Smooth muscle cell (in vitro differentiated cells): ENCODE measurements at regions not wholly inside any gene's neighbourhood (a gene's known extent, or its start where the extent isn't known, plus 50 kb on each side); places are given as distances from the start of the nearest gene placed in this dataset.
"Not testable (repeated sequence)": the region's sequence is repeated elsewhere in the genome, so short reads cannot be mapped to it uniquely, and the experiment has no call there.

Source experiments
- DNase-seq: peaks from one replicate; lab custom pipeline; 2025; ENCODE audit not compliant: unreplicated experiment; lab: John Stamatoyannopoulos, UW
- H2AFZ ChIP-seq: fragments of 200-600 bp; sonication (generic); 2 replicates; pipeline ENCODE4 v1.6.0; 2016; ENCODE audit warnings: antibody characterized with exemption, low read depth, mild to moderate bottlenecking
- H3F3A ChIP-seq: fragments of 200-600 bp; sonication (generic); 2 replicates; pipeline ENCODE4 v1.6.0; 2017; ENCODE audit warnings: antibody characterized with exemption, low read depth
- H3K27ac ChIP-seq: fragments of 200-600 bp; sonication (generic); 2 replicates; pipeline ENCODE4 v1.5.1; 2016; ENCODE audit warnings: low read depth, mild to moderate bottlenecking
- H3K27me3 ChIP-seq: fragments of 200-600 bp; sonication (generic); 2 replicates; pipeline ENCODE4 v1.6.1; 2016; ENCODE audit warnings: low read depth, mild to moderate bottlenecking
- H3K36me3 ChIP-seq: fragments of 200-600 bp; sonication (generic); 2 replicates; pipeline ENCODE4 v1.5.1; 2016; ENCODE audit warnings: low read depth
- H3K4me1 ChIP-seq: fragments of 200-600 bp; sonication (generic); 2 replicates; pipeline ENCODE4 v1.5.1; 2016; ENCODE audit warnings: low read depth
- H3K4me2 ChIP-seq: fragments of 200-600 bp; sonication (generic); 2 replicates; pipeline ENCODE4 v1.6.0; 2016; ENCODE audit warnings: mild to moderate bottlenecking
- H3K4me3 ChIP-seq: fragments of 200-600 bp; sonication (generic); 2 replicates; pipeline ENCODE4 v1.5.1; 2016; ENCODE audit warnings: mild to moderate bottlenecking
- H3K79me2 ChIP-seq: fragments of 200-600 bp; sonication (generic); 2 replicates; pipeline ENCODE4 v1.6.0; 2016; ENCODE audit warnings: low read depth, mild to moderate bottlenecking
- H3K9ac ChIP-seq: fragments of 200-600 bp; sonication (generic); 2 replicates; pipeline ENCODE4 v1.6.0; 2016; ENCODE audit warnings: low read depth
- H3K9me3 ChIP-seq: fragments of 200-600 bp; sonication (generic); replicated peaks from 2 replicates; pipeline ENCODE4 v1.5.1; 2016; ENCODE audit warnings: low read depth
- H4K20me1 ChIP-seq: fragments of 200-600 bp; sonication (generic); 2 replicates; pipeline ENCODE4 v1.6.0; 2016; ENCODE audit warnings: low read depth
- WGBS: methylation state at CpG from one replicate; pipeline ENCODE4 v1.1.7; 2016; ENCODE audit warnings: low lambda C conversion rate; 5-methylcytosine and 5-hydroxymethylcytosine counted together
- TF ChIP-seq, protein P1 (sequence below): fragments of 200-600 bp; sonication (generic); IDR thresholded peaks from 2 replicates; pipeline ENCODE4 v1.5.1; 2017; ENCODE audit warnings: borderline replicate concordance, mild to moderate bottlenecking, antibody characterized with exemption; ENCODE audit not compliant: insufficient read depth, poor library complexity, severe bottlenecking

- Histone ChIP-seq H4K20me1 (no peaks in the 10 kb centered on the region), H3K27me3 (peaks cover 11% of the 10 kb centered on the region), H3K9me3 (no peaks in the 10 kb centered on the region), H3K79me2 (no peaks in the 10 kb centered on the region), H3K36me3 (no peaks in the 10 kb centered on the region), H3K4me3 (no peak overlapping the region), H3F3A (no peaks in the 10 kb centered on the region), H3K4me1 (no peaks in the 10 kb centered on the region), H2AFZ (no peak overlapping the region), H3K4me2 (no peak overlapping the region), H3K9ac (no peak overlapping the region), H3K27ac (no peak overlapping the region)
- WGBS = 91% methylated on average over 2 of the region's 2 CpGs
- DNase-seq = no peak
- TF ChIP-seq, protein P1, sequence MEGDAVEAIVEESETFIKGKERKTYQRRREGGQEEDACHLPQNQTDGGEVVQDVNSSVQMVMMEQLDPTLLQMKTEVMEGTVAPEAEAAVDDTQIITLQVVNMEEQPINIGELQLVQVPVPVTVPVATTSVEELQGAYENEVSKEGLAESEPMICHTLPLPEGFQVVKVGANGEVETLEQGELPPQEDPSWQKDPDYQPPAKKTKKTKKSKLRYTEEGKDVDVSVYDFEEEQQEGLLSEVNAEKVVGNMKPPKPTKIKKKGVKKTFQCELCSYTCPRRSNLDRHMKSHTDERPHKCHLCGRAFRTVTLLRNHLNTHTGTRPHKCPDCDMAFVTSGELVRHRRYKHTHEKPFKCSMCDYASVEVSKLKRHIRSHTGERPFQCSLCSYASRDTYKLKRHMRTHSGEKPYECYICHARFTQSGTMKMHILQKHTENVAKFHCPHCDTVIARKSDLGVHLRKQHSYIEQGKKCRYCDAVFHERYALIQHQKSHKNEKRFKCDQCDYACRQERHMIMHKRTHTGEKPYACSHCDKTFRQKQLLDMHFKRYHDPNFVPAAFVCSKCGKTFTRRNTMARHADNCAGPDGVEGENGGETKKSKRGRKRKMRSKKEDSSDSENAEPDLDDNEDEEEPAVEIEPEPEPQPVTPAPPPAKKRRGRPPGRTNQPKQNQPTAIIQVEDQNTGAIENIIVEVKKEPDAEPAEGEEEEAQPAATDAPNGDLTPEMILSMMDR = no peak
These were observed 388.5 kb downstream of the CAAP1 start for GRCh38 chr9:26504057-26504456.

GRCh38 chr9:26502311-26502710 is 390.3 kb downstream of the CAAP1 start:
- Histone ChIP-seq H3K9me3 (peaks cover 4% of the 10 kb centered on the region), H3K9ac (no peak overlapping the region), H2AFZ (no peak overlapping the region), H3K79me2 (no peaks in the 10 kb centered on the region), H4K20me1 (no peaks in the 10 kb centered on the region), H3K27me3 (peaks cover 11% of the 10 kb centered on the region), H3F3A (no peaks in the 10 kb centered on the region), H3K4me1 (no peaks in the 10 kb centered on the region), H3K4me3 (no peak overlapping the region), H3K4me2 (no peak overlapping the region), H3K36me3 (no peaks in the 10 kb centered on the region), H3K27ac (no peak overlapping the region)
- 48% methylated on average over 3 of the region's 3 CpGs for WGBS
- no peak for DNase-seq
- TF ChIP-seq, protein P1 = no peak

DNA sequence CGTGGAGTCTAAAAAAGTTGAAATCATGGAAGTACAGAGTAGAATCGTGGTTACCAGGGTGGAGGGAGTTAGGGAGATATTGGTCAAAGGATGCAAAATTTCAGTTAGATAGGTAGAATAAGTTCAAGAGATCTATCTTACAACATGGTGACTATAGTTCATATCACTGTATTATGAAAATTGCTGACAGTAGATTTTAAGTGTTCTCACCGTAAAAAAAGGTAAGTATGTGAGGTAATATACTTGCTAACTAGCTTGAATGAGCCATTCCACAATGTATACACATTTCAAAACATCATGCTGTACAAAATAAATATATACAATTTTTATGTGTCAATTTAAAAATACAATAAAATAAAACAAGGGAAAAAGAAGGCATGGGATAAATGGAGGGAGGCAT is 392.1 kb downstream of the CAAP1 start:
- Histone ChIP-seq H3K36me3 (no peaks in the 10 kb centered on the region), H3K4me3 (no peak overlapping the region), H3K27ac (no peak overlapping the region), H4K20me1 (no peaks in the 10 kb centered on the region), H3K9me3 (peaks cover 4% of the 10 kb centered on the region), H3K27me3 (no peaks in the 10 kb centered on the region), H3K9ac (no peak overlapping the region), H3K79me2 (no peaks in the 10 kb centered on the region), H2AFZ (no peak overlapping the region), H3K4me1 (no peaks in the 10 kb centered on the region), H3F3A (no peaks in the 10 kb centered on the region), H3K4me2 (no peak overlapping the region)
- 78% methylated on average over 3 of the region's 3 CpGs for WGBS
- TF ChIP-seq, protein P1 = no peak
- DNase-seq = no peak

- not testable (repeated sequence) for H3K9ac ChIP-seq, H3K4me1 ChIP-seq, H3K36me3 ChIP-seq, DNase-seq, H3K4me3 ChIP-seq, H2AFZ ChIP-seq, H3K27me3 ChIP-seq, H3K79me2 ChIP-seq, H4K20me1 ChIP-seq, H3K9me3 ChIP-seq, H3K27ac ChIP-seq, H3K4me2 ChIP-seq, H3F3A ChIP-seq
- WGBS = 96% methylated on average over 57 of the region's 59 CpGs
These were observed 399.7 kb downstream of the CAAP1 start for GRCh38 chr9:26492608-26493521.

DNA sequence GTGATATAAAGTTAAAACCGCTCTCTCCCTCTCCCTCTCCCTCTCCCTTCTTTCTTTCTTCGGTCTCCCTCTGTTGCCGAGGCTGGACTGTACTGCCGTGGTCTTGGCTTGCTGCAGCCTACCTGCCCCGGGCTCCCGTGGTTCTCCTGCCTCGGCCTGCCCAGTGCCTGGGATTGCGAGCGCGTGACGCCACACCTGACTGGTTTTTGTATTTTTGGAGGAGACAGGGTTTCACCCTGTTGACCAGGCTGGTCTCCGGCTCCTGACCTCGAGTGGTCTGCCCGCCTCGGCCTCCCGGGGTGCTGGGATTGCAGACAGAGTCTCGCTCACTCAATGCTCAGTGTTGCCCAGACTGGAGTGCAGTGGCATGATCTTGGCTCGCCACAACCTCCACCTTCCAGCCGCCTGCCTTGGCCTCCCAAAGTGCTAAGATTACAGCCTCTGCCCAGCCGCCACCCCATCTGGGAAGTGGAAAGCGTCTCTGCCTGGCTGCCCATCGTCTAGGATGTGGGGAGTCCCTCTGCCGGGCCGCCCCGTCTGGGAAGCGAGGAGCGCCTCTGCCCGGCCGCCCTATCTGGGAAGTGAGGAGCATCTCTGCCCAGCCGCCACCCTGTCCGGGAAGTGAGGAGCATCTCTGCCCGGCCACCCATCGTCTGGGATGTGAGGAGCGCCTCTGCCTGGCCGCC is 400.5 kb downstream of the CAAP1 start:
- H3K4me1 ChIP-seq, H3K27ac ChIP-seq, H3K79me2 ChIP-seq, H3K9ac ChIP-seq, DNase-seq, H3F3A ChIP-seq, H3K4me3 ChIP-seq, H4K20me1 ChIP-seq, H3K4me2 ChIP-seq, H3K27me3 ChIP-seq, H2AFZ ChIP-seq, H3K9me3 ChIP-seq, H3K36me3 ChIP-seq: not testable (repeated sequence)
- WGBS = 95% methylated on average over 34 of the region's 35 CpGs
